ENCODE measurements at regions not wholly inside any gene's neighbourhood (a gene's known extent, or its start where the extent isn't known, plus 50 kb on each side); places are given as distances from the start of the nearest gene placed in this dataset.

DNA sequence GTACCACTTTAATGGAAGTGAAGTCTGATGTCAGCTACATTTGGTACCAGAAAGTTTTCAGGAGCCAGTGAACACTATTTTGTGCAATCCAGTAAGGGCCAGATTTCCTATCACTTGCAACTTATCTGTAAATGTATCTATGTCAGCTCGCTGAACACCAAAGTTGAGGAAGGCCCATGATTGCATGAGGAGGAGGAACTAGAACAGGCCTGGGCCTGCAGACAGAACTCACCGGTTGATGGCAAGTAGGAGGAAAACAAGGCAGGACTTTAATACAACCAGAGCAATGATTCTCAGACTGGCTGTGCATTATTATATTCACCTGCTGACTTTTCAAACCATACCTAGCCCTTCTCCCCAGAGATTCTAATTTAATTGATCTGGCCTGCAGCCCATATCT lies 540.2 kb downstream of the CETN3 start:
- no peak overlapping the region for H3K4me3 ChIP-seq (ENCODE audit: low read depth in 1 of 2, low read length in 2 of 2)

DNA sequence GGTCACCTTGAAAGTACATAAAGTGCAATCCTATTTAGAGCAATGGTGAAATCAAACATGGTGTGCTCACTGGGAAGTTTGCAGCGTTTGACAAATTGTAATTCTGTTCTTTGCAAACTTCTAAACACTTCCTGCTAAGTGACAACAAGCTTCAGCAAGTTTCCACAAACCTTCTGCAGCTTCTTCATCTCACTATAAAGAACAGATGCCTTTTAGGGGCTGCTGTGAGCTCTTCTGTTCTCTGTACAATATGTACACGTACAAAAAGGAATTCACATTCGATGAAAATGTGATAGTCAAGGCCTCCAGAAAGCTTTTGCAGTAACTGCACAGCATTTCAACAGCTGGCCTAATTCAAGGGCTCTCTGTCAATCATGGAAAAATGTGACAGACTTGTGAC lies 543.1 kb downstream of the CETN3 start:
- H3K4me3 ChIP-seq (ENCODE audit: low read depth in 1 of 2, low read length in 2 of 2): no peak overlapping the region
- no peaks in the 10 kb centered on the region for H3K27me3 ChIP-seq (ENCODE audit: low read depth, low read length)
- no peaks in the 10 kb centered on the region for H3K36me3 ChIP-seq (ENCODE audit: control insufficient read depth in 1 of 2, insufficient read depth in 2 of 2, low read length in 2 of 2)
- H3K9me3 ChIP-seq (ENCODE audit: control insufficient read depth in 1 of 2, low read length in 2 of 2): no peaks in the 10 kb centered on the region
- no peak overlapping the region for H3K27ac ChIP-seq (ENCODE audit: low read length)
- no peaks in the 10 kb centered on the region for H3K4me1 ChIP-seq (ENCODE audit: control insufficient read depth in 1 of 2, insufficient read depth in 2 of 2, low read length in 2 of 2)

More for the DNA sequence above, 540.2 kb downstream of the CETN3 start:
- Histone ChIP-seq H3K36me3 (ENCODE audit: control insufficient read depth in 1 of 2, insufficient read depth in 2 of 2, low read length in 2 of 2) (no peaks in the 10 kb centered on the region), H3K27me3 (ENCODE audit: low read depth, low read length) (no peaks in the 10 kb centered on the region), H3K9me3 (ENCODE audit: control insufficient read depth in 1 of 2, low read length in 2 of 2) (no peaks in the 10 kb centered on the region), H3K27ac (ENCODE audit: low read length) (no peak overlapping the region), H3K4me1 (ENCODE audit: control insufficient read depth in 1 of 2, insufficient read depth in 2 of 2, low read length in 2 of 2) (no peaks in the 10 kb centered on the region)

DNA sequence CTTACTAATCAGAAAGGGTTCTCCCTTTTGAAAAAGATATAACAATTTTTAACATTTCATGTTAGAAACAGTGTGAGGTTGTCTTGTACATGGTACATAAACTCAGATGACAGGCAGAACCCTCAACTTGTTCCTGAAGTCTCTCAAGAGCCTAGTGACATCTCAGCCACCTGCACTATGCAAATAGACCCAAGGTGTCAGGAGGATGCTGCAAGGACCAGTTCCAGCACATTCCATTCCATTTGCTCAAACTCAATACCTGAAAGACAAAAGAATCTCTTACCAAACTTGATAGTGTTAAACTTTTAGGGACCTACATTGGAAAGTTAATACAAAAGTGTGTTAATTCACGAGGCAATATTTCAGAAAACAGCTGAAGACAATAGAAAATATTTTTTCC lies 544.6 kb downstream of the CETN3 start:
- Histone ChIP-seq H3K36me3 (ENCODE audit: control insufficient read depth in 1 of 2, insufficient read depth in 2 of 2, low read length in 2 of 2) (no peaks in the 10 kb centered on the region), H3K4me1 (ENCODE audit: control insufficient read depth in 1 of 2, insufficient read depth in 2 of 2, low read length in 2 of 2) (no peaks in the 10 kb centered on the region), H3K27me3 (ENCODE audit: low read depth, low read length) (no peaks in the 10 kb centered on the region), H3K4me3 (ENCODE audit: low read depth in 1 of 2, low read length in 2 of 2) (no peak overlapping the region), H3K9me3 (ENCODE audit: control insufficient read depth in 1 of 2, low read length in 2 of 2) (no peaks in the 10 kb centered on the region), H3K27ac (ENCODE audit: low read length) (no peak overlapping the region)

DNA sequence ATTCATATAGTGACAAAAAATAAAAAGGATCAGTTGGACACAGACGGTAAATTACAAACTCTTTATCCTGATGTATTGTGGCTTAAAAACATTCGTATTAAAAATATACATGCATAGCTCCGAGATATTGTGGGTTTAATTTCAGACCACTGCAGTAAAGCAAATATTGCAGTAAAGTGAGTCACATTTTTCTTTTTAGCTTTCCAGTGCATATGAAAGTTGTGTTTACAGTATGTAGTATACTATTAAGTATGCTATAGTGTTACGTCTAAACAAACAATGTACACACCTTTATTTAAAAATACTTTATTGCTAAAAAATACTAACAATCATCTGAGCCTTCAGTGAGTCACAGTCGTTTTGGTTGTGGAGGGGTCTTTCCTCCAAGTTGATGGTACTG lies 551.8 kb downstream of the CETN3 start:
- H3K9me3 ChIP-seq (ENCODE audit: control insufficient read depth in 1 of 2, low read length in 2 of 2): no peaks in the 10 kb centered on the region
- no peak overlapping the region for H3K4me3 ChIP-seq (ENCODE audit: low read depth in 1 of 2, low read length in 2 of 2)
- H3K27ac ChIP-seq (ENCODE audit: low read length): no peak overlapping the region
- no peaks in the 10 kb centered on the region for H3K27me3 ChIP-seq (ENCODE audit: low read depth, low read length)
- no peaks in the 10 kb centered on the region for H3K36me3 ChIP-seq (ENCODE audit: control insufficient read depth in 1 of 2, insufficient read depth in 2 of 2, low read length in 2 of 2)
- no peaks in the 10 kb centered on the region for H3K4me1 ChIP-seq (ENCODE audit: control insufficient read depth in 1 of 2, insufficient read depth in 2 of 2, low read length in 2 of 2)

DNA sequence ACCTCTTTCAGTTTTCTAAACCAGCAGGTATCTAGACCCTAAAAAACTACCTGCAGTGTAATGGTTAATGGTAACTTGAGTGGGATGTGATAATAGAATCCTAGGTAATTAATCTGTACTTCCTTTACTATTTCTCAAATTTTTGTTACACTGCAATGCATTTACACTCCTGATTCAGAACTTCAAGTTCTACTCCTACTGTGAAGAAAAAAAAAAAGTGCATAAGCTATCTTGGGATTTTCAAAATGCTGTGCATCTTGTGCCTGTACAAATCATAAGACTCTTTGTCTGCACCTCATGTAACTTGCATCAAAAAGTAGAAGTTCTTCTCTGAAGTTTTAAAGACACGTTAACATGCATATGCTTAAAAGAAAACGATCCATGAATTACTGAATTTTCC lies 554.1 kb downstream of the CETN3 start:
- Histone ChIP-seq H3K4me3 (ENCODE audit: low read depth in 1 of 2, low read length in 2 of 2) (no peak overlapping the region), H3K27ac (ENCODE audit: low read length) (no peak overlapping the region), H3K27me3 (ENCODE audit: low read depth, low read length) (no peaks in the 10 kb centered on the region), H3K9me3 (ENCODE audit: control insufficient read depth in 1 of 2, low read length in 2 of 2) (no peaks in the 10 kb centered on the region), H3K4me1 (ENCODE audit: control insufficient read depth in 1 of 2, insufficient read depth in 2 of 2, low read length in 2 of 2) (no peaks in the 10 kb centered on the region), H3K36me3 (ENCODE audit: control insufficient read depth in 1 of 2, insufficient read depth in 2 of 2, low read length in 2 of 2) (no peaks in the 10 kb centered on the region)

DNA sequence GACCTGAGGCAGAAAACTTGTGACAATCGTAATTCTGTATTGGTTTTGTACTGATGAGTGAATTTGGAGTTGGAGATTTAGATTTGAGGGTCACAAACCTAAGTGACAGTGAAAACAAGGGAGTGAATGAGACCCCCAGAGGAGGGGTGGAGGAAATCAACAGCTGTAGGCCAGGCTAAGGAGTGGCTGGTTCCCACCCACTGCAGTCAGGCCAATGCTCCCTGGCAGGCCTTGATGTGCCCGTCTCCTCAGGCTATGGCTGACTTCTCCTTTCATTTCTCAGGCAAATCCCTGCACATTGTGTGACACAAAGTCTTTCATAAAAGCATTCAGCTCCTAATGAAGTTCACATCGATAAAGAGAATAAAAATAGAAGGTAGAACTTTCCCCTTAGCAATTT lies 557.6 kb downstream of the CETN3 start:
- H3K27ac ChIP-seq (ENCODE audit: low read length): no peak overlapping the region
- H3K4me1 ChIP-seq (ENCODE audit: control insufficient read depth in 1 of 2, insufficient read depth in 2 of 2, low read length in 2 of 2): no peaks in the 10 kb centered on the region
- no peak overlapping the region for H3K4me3 ChIP-seq (ENCODE audit: low read depth in 1 of 2, low read length in 2 of 2)
- H3K36me3 ChIP-seq (ENCODE audit: control insufficient read depth in 1 of 2, insufficient read depth in 2 of 2, low read length in 2 of 2): no peaks in the 10 kb centered on the region
- H3K27me3 ChIP-seq (ENCODE audit: low read depth, low read length): no peaks in the 10 kb centered on the region
- H3K9me3 ChIP-seq (ENCODE audit: control insufficient read depth in 1 of 2, low read length in 2 of 2): no peaks in the 10 kb centered on the region

DNA sequence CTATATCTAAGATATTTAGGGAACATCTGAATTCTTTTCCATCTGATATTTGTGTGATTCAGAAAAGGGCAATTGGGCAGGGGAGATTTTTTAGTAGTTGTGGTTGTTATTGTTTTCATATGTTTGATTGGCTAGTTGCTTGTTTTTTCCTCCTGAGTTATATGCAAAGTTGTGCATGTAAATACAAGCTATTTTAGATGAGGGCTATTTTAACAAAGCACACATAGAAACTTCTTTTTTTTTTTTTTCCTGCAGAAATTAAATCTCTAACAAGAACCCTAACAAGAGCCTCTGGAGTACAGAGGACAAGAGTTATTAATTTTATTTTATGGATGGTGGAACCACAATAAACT lies 559.1 kb downstream of the CETN3 start:
- no peak overlapping the region for H3K4me3 ChIP-seq (ENCODE audit: low read depth in 1 of 2, low read length in 2 of 2)
- H3K36me3 ChIP-seq (ENCODE audit: control insufficient read depth in 1 of 2, insufficient read depth in 2 of 2, low read length in 2 of 2): no peaks in the 10 kb centered on the region
- no peaks in the 10 kb centered on the region for H3K4me1 ChIP-seq (ENCODE audit: control insufficient read depth in 1 of 2, insufficient read depth in 2 of 2, low read length in 2 of 2)
- no peaks in the 10 kb centered on the region for H3K27me3 ChIP-seq (ENCODE audit: low read depth, low read length)
- H3K9me3 ChIP-seq (ENCODE audit: control insufficient read depth in 1 of 2, low read length in 2 of 2): no peaks in the 10 kb centered on the region
- H3K27ac ChIP-seq (ENCODE audit: low read length): no peak overlapping the region

DNA sequence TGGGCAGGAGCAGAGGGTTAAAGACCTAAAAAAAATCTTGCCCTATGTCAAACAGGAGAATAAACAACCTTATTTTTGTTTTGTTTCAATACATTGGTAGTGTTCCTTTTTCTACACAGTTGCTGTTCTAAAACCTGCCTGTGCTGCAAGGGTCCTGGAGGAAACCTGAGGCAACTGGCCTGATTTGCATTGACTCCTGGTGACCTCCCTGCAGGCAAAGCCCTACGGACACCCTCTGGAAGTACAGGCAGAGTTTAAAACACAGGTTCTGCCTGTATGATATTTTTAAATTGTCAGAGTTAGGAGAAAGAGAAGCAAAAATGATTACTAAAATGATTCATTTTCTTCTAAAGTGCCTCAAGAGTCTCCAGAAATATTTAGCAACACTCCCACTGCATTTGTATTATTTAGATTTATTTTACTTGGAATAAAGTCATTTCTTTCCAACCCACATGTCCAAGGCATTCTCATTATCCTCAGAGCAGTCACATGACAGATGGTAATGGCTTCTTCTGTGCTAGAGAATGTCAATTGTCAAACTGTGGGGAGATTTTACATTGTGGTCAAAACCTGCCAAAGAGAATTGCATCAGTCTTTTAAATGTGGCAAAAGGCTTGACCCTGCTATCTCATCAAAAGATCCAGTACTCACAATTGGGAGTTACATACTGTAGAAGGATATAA lies 559.6 kb downstream of the CETN3 start:
- no peaks in the 10 kb centered on the region for H3K36me3 ChIP-seq (ENCODE audit: control insufficient read depth in 1 of 2, insufficient read depth in 2 of 2, low read length in 2 of 2)
- H3K9me3 ChIP-seq (ENCODE audit: control insufficient read depth in 1 of 2, low read length in 2 of 2): no peaks in the 10 kb centered on the region
- no peaks in the 10 kb centered on the region for H3K4me1 ChIP-seq (ENCODE audit: control insufficient read depth in 1 of 2, insufficient read depth in 2 of 2, low read length in 2 of 2)
- no peak overlapping the region for H3K27ac ChIP-seq (ENCODE audit: low read length)
- H3K4me3 ChIP-seq (ENCODE audit: low read depth in 1 of 2, low read length in 2 of 2): no peak overlapping the region
- H3K27me3 ChIP-seq (ENCODE audit: low read depth, low read length): no peaks in the 10 kb centered on the region

DNA sequence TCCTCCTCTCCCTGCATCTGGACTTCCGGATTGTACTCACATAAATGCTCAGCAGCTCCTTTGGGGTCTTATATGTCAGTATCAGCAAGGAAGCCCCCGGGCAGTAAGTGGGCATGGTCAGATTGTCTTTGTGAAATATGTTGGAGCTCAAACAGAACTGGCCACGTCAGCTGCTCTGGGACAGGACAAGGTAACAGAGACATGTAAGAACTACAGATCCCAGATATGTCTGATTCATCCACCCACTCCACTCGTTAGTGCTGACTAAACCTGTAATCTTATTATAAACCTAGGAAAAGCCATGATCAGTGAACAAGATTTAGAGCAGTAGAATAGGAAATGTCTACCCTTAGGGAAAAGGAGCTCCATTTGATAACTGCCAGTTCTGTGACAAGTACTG lies 561.8 kb downstream of the CETN3 start:
- no peaks in the 10 kb centered on the region for H3K9me3 ChIP-seq (ENCODE audit: control insufficient read depth in 1 of 2, low read length in 2 of 2)
- no peak overlapping the region for H3K27ac ChIP-seq (ENCODE audit: low read length)
- H3K4me3 ChIP-seq (ENCODE audit: low read depth in 1 of 2, low read length in 2 of 2): no peak overlapping the region
- no peaks in the 10 kb centered on the region for H3K36me3 ChIP-seq (ENCODE audit: control insufficient read depth in 1 of 2, insufficient read depth in 2 of 2, low read length in 2 of 2)
- H3K4me1 ChIP-seq (ENCODE audit: control insufficient read depth in 1 of 2, insufficient read depth in 2 of 2, low read length in 2 of 2): no peaks in the 10 kb centered on the region
- H3K27me3 ChIP-seq (ENCODE audit: low read depth, low read length): no peaks in the 10 kb centered on the region

DNA sequence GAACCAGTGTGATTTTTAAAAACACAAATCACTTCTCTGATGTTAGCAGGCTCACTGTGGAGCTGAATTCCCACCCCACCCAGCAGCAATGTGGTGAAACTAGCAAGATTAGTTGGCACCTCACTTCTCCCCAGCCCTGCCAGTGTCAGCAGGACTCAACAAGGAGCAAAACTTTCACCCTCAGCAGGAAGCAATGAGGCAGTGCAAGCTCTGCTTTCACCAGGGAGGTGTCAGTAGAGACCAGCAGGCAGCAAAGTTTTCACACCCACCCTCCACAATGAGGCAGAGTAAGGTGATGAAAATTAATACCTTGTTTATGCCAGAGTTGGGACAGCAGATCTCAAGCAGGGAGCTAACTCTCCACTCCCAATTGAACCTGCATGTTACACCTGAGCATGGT lies 565.0 kb downstream of the CETN3 start:
- Histone ChIP-seq H3K27ac (ENCODE audit: low read length) (no peak overlapping the region), H3K4me3 (ENCODE audit: low read depth in 1 of 2, low read length in 2 of 2) (no peak overlapping the region), H3K36me3 (ENCODE audit: control insufficient read depth in 1 of 2, insufficient read depth in 2 of 2, low read length in 2 of 2) (no peaks in the 10 kb centered on the region), H3K4me1 (ENCODE audit: control insufficient read depth in 1 of 2, insufficient read depth in 2 of 2, low read length in 2 of 2) (no peaks in the 10 kb centered on the region), H3K9me3 (ENCODE audit: control insufficient read depth in 1 of 2, low read length in 2 of 2) (no peaks in the 10 kb centered on the region), H3K27me3 (ENCODE audit: low read depth, low read length) (no peaks in the 10 kb centered on the region)

DNA sequence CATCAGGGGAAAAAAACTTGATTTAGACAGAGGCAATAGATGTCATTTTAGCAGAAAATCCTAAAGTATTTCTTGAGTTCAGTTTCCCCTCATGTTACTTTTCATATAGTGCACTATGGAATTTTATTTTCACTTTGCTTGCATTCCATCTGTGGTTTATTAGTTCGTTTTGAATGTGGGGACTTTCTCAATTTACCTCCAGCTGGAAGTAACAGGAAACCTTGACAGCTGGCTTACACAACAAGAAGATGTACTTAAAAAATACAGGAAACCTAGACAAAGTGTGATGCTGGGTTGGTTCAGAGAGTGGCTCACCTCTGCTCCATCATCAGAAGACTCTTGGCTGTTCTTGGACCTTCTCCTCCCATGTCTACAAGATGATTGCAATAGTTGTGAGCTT lies 567.0 kb downstream of the CETN3 start:
- no peaks in the 10 kb centered on the region for H3K9me3 ChIP-seq (ENCODE audit: control insufficient read depth in 1 of 2, low read length in 2 of 2)
- no peaks in the 10 kb centered on the region for H3K27me3 ChIP-seq (ENCODE audit: low read depth, low read length)
- no peak overlapping the region for H3K27ac ChIP-seq (ENCODE audit: low read length)
- no peak overlapping the region for H3K4me3 ChIP-seq (ENCODE audit: low read depth in 1 of 2, low read length in 2 of 2)
- no peaks in the 10 kb centered on the region for H3K4me1 ChIP-seq (ENCODE audit: control insufficient read depth in 1 of 2, insufficient read depth in 2 of 2, low read length in 2 of 2)
- no peaks in the 10 kb centered on the region for H3K36me3 ChIP-seq (ENCODE audit: control insufficient read depth in 1 of 2, insufficient read depth in 2 of 2, low read length in 2 of 2)

DNA sequence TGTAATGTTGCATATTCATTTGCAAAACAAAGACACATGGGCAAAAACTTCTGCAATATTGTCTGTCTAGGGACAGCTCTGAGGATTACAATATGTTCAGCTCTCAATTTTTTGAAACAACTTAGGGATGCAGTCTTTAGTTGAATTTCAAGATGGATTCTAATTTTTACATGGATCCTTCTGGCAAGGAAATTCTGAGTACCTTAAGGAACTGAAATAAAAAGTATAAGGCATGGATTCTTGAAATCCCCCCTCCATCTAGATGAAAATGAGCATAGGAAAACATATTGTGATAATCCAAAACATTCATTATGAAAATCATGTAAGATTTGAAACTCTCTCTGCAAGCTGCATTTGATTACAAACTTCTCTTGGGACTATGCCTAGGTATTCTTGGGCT lies 568.6 kb downstream of the CETN3 start:
- Histone ChIP-seq H3K36me3 (ENCODE audit: control insufficient read depth in 1 of 2, insufficient read depth in 2 of 2, low read length in 2 of 2) (no peaks in the 10 kb centered on the region), H3K27me3 (ENCODE audit: low read depth, low read length) (no peaks in the 10 kb centered on the region), H3K4me1 (ENCODE audit: control insufficient read depth in 1 of 2, insufficient read depth in 2 of 2, low read length in 2 of 2) (no peaks in the 10 kb centered on the region), H3K9me3 (ENCODE audit: control insufficient read depth in 1 of 2, low read length in 2 of 2) (no peaks in the 10 kb centered on the region), H3K27ac (ENCODE audit: low read length) (no peak overlapping the region), H3K4me3 (ENCODE audit: low read depth in 1 of 2, low read length in 2 of 2) (no peak overlapping the region)

Data from muscle layer of duodenum (tissue), 2 donors.